ENCODE measurements at regions not wholly inside any gene's neighbourhood (a gene's known extent, or its start where the extent isn't known, plus 50 kb on each side); places are given as distances from the start of the nearest gene placed in this dataset.

DNA sequence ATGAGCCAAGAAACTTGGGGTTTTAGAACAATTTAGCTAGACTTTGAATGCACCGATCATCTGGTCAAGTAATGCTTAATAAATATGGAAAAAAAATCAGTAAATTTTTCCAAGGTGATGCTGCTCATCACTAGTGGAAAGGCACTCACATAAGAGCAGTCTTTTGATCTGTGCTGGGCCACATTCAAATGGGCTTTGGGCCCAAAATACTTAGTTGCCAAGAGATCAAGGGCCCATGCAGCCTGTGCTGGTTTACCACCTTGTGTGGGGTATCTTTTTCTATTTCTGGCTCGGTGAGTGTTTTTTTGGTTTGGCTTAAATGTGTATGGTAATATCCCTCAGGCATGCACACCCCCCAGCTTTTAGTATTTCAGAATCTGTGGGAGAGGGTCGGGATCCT lies 943.2 kb downstream of the TMTC2 start:
- Mint-ChIP-seq H3K27ac (no peak overlapping the region), H3K4me1 (no peaks in the 10 kb centered on the region), H3K9me3 (no peaks in the 10 kb centered on the region), H3K36me3 (ENCODE audit: low read depth) (no peaks in the 10 kb centered on the region), H3K4me3 (no peak overlapping the region), H3K27me3 (no peaks in the 10 kb centered on the region)
- intact Hi-C loops (cut with micrococcal nuclease) = no loop called here
- TF ChIP-seq, protein P1, sequence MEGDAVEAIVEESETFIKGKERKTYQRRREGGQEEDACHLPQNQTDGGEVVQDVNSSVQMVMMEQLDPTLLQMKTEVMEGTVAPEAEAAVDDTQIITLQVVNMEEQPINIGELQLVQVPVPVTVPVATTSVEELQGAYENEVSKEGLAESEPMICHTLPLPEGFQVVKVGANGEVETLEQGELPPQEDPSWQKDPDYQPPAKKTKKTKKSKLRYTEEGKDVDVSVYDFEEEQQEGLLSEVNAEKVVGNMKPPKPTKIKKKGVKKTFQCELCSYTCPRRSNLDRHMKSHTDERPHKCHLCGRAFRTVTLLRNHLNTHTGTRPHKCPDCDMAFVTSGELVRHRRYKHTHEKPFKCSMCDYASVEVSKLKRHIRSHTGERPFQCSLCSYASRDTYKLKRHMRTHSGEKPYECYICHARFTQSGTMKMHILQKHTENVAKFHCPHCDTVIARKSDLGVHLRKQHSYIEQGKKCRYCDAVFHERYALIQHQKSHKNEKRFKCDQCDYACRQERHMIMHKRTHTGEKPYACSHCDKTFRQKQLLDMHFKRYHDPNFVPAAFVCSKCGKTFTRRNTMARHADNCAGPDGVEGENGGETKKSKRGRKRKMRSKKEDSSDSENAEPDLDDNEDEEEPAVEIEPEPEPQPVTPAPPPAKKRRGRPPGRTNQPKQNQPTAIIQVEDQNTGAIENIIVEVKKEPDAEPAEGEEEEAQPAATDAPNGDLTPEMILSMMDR (IDR thresholded peaks at IDR 0.05) = no peak
- ChIA-PET CTCF (no interaction called here), POLR2A (no interaction called here)
- DNase-seq = no peak
- no peak for ATAC-seq (ENCODE audit: low read depth)

DNA sequence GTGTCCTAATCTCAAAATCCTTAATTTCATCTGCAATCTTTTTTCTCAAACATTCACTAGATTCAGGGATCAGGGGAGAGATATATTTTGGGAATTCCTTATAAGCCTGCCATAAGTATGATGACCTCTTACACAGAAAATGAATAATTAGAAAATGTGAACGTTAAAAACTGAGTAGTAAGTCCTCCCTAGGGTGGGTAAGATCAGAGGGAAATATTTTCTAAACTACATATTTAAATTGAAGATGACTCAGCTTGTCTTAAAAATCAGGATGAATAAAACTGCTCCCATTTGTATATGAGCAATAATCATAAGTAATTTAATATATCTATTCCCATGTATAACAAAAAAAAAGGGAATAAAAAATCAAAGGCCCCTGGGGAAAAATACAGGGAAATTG lies 935.5 kb downstream of the TMTC2 start:
- TF ChIP-seq, protein P1 (IDR thresholded peaks at IDR 0.05) = no peak
- ChIA-PET POLR2A (no interaction called here), CTCF (no interaction called here)
- Mint-ChIP-seq H3K4me1 (no peaks in the 10 kb centered on the region), H3K36me3 (ENCODE audit: low read depth) (no peaks in the 10 kb centered on the region), H3K27me3 (no peaks in the 10 kb centered on the region), H3K4me3 (no peak overlapping the region), H3K27ac (no peak overlapping the region), H3K9me3 (no peaks in the 10 kb centered on the region)
- ATAC-seq (ENCODE audit: low read depth) (no peak), DNase-seq (no peak)
- intact Hi-C loops (cut with micrococcal nuclease) = no loop called here

DNA sequence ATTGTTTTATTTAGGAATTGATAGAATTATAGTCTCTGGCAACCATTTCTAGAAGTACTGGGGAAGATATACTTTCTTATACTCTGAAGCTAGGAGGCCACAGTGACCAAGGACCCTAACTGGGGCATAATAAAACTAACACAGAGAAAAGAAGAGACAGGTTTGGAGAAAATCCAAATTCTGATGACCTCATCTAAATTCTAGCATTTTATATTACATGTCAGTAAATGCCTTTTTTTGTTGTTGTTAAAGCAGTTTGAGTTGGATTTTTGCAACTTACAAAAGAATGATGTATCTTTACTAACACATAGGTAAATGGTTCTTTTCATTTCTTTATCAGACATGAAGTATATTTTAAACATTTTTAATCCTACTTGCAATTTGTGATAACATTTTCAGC lies 933.3 kb downstream of the TMTC2 start:
- H3K36me3 Mint-ChIP-seq (ENCODE audit: low read depth) = no peaks in the 10 kb centered on the region
- H3K27ac Mint-ChIP-seq = no peak overlapping the region
- ATAC-seq (ENCODE audit: low read depth) = no peak
- H3K27me3 Mint-ChIP-seq = no peaks in the 10 kb centered on the region
- CTCF ChIA-PET = no interaction called here
- H3K4me1 Mint-ChIP-seq = no peaks in the 10 kb centered on the region
- intact Hi-C loops (cut with micrococcal nuclease) = no loop called here
- TF ChIP-seq, protein P1 (IDR thresholded peaks at IDR 0.05) = no peak
- H3K4me3 Mint-ChIP-seq = no peak overlapping the region
- H3K9me3 Mint-ChIP-seq = peaks cover 6% of the 10 kb centered on the region
- POLR2A ChIA-PET = no interaction called here
- no peak for DNase-seq

DNA sequence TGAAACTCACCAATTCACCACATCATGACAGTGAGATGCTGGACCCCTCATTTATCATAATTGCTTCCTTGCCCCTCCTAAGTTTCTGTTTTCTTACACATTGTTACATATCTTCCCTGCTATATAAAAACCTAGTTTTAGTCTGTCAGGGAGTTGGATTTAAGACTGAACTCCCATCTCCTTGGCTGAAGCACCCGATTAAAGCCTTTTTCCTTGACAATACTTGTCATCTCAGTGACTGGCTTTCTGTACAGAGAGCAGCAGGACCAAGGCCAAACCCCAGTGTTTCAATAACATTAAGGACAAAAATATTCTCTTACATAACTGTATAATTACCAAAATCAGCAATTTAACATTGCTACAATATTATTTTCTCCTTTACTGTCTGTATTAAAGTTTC lies 928.4 kb downstream of the TMTC2 start:
- H3K27me3 Mint-ChIP-seq = no peaks in the 10 kb centered on the region
- intact Hi-C loops (cut with micrococcal nuclease) = no loop called here
- no peak overlapping the region for H3K4me3 Mint-ChIP-seq
- no peak overlapping the region for H3K27ac Mint-ChIP-seq
- ChIA-PET POLR2A (no interaction called here), CTCF (no interaction called here)
- no peaks in the 10 kb centered on the region for H3K36me3 Mint-ChIP-seq (ENCODE audit: low read depth)
- H3K4me1 Mint-ChIP-seq = no peaks in the 10 kb centered on the region
- TF ChIP-seq, protein P1 (IDR thresholded peaks at IDR 0.05) = no peak
- no peak for DNase-seq
- ATAC-seq (ENCODE audit: low read depth) = no peak
- H3K9me3 Mint-ChIP-seq = peaks cover 12% of the 10 kb centered on the region

DNA sequence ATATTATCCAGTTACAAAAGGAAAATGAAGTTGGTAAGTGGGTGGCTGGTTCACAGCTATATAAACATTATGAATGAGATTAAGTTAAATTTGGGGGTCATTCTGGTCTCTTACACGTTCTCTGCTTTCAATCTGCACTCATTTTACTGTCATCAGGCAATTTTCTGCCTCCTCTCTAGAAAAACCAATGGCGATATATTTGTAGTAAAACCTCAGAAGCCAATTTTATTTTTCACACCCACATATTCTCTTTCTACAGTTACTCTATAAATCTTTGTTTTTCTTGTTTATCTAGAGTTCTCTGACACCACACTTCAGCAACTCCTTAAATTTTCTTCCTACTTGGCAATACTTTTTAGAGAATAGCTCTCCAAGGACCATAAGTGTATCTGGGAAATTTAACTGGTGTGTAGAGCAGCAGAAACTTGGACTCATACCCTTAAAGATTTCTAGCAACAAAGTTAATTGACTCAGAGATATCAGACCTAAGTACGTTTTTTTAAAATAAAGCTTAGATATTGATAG lies 926.9 kb downstream of the TMTC2 start:
- Mint-ChIP-seq H3K4me1 (no peaks in the 10 kb centered on the region), H3K36me3 (ENCODE audit: low read depth) (no peaks in the 10 kb centered on the region), H3K9me3 (peaks cover 13% of the 10 kb centered on the region), H3K27ac (no peak overlapping the region), H3K27me3 (no peaks in the 10 kb centered on the region), H3K4me3 (no peak overlapping the region)
- TF ChIP-seq, protein P1 (IDR thresholded peaks at IDR 0.05) = no peak
- ChIA-PET CTCF (no interaction called here), POLR2A (no interaction called here)
- ATAC-seq (ENCODE audit: low read depth) = no peak
- intact Hi-C loops (cut with micrococcal nuclease) = no loop called here
- no peak for DNase-seq

Measured in activated B cell treated with CpG ODN at 0.5 μM for 24 hours (primary cell).